HG03432 (cell line): ENCODE measurements at regions not wholly inside any gene's neighbourhood (a gene's known extent, or its start where the extent isn't known, plus 50 kb on each side); places are given as distances from the start of the nearest gene placed in this dataset.
"Not testable (repeated sequence)": the region's sequence is repeated elsewhere in the genome, so short reads cannot be mapped to it uniquely, and the experiment has no call there.

Experiments
- ATAC-seq: cut with Tn5 transposase; IDR thresholded peaks from one replicate; pipeline ENCODE4 v1.9.1; 2021; ENCODE audit warnings: mild to moderate bottlenecking, moderate library complexity; ENCODE audit not compliant: unreplicated experiment

DNA sequence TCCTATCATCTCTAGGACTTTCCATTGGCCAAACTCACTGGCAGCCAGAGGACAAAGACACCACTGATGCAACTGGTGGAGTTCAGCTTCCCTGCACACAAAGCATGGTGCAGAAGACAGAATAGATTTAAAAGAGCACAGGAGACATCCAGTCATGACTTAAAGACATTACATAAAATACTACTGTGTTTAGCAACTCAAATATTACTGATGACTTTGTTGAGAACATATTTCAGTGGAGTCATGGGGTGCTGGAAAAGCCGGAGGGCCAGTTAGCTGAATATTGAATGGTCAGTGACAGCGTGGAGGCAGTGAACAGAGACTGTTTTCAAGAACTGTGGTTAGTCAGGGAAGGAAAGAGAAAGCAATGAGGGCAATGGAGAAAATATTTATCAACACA lies 296.3 kb upstream of the NRP1 start:
- ATAC-seq, result no peak

- ATAC-seq, result no peak
Observed at GRCh38 chr10:33627611-33628010, 293.1 kb upstream of the NRP1 start.

- ATAC-seq, result no peak
Observed at GRCh38 chr10:33626798-33627466, 292.5 kb upstream of the NRP1 start.

GRCh38 chr10:33623669-33624068 lies 289.2 kb upstream of the NRP1 start:
- ATAC-seq, result no peak

GRCh38 chr10:33621101-33621500 lies 286.6 kb upstream of the NRP1 start:
- no peak for ATAC-seq

DNA sequence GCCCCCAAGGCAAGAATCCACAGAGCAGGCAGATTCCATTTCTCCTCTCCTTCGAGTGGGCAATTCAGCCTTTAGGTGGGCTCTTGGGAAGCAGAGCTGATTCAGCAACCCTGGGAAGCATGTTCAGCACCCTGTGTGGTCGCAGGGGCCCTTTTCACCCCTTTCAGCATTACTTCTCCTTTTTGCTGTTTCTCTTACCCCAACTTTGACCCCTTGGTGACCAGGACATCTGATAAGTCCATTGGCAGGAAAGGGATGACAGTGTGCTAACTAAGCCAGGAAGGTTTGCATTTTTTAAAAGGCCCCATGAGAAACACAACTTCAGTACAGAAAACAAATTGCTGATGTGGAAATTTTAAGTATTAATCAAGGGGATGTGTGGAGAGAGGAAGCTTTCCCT lies 283.7 kb upstream of the NRP1 start:
- no peak for ATAC-seq

- no peak for ATAC-seq
Observed at GRCh38 chr10:33617381-33618080, 283.1 kb upstream of the NRP1 start.

- no peak for ATAC-seq
Observed at GRCh38 chr10:33616956-33617355, 282.5 kb upstream of the NRP1 start.

- peak; percentile 66 for ATAC-seq
Observed at GRCh38 chr10:33612551-33612950, 278.1 kb upstream of the NRP1 start.

DNA sequence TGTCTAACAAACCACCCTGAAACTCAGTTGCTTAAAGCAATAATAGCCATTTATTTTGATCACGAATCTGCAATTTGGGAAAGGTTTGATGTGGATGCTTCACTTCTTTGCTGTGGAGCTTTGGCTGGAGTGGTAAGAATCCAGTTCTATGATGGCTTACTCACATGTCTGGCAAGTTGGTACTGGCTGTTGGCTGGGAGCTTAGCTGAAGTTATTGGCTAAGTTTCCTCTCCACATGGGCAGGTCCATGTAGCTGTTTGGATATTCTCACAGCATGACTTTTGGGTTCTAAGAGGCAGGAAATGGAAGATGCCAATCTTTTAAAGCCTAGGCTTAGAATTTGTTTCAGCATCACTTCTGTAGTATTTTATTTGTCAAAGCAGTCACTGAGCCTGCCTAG lies 277.6 kb upstream of the NRP1 start:
- ATAC-seq, result no peak

GRCh38 chr10:33611423-33611822 lies 277.0 kb upstream of the NRP1 start:
- no peak for ATAC-seq

DNA sequence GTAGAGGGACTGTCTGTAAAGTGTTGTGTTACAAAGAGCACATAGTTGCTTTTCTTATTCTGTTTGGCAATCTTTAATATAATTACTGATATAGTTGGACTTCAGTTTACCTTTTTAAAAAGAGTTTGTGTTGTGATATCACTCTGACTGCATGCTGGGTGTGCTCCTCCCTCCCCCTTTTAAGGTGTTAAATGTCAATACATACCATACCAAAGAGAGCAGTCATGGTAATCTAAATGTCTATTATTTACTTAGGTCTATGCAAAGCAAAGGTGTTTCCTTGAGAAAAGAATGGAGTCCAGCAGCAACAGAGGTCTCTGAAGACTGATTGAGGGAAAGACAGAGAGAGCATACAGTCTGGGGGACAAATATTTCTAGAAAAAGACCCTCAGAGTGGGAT lies 275.1 kb upstream of the NRP1 start:
- ATAC-seq, result no peak

DNA sequence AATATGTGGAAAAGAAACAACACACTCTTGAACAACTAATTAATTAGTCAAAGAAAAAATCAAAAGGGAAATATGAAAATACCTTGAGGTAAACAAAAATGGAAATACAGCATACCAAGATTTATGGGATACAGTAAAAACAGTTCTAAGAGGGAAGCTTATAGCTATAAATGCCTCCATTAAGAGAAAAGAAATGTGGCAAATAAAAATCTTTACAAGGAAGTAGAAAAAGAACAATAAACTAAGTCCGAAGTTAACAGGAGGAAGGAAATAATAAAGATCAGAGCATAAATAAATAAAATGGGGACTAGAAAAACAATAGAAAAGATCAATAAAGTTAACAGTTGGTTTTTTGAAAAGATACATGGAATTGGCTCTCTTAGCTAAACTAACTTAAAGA lies 267.8 kb upstream of the NRP1 start:
- ATAC-seq, result no peak

- ATAC-seq, result no peak
Observed at GRCh38 chr10:33600381-33600780, 265.9 kb upstream of the NRP1 start.

DNA sequence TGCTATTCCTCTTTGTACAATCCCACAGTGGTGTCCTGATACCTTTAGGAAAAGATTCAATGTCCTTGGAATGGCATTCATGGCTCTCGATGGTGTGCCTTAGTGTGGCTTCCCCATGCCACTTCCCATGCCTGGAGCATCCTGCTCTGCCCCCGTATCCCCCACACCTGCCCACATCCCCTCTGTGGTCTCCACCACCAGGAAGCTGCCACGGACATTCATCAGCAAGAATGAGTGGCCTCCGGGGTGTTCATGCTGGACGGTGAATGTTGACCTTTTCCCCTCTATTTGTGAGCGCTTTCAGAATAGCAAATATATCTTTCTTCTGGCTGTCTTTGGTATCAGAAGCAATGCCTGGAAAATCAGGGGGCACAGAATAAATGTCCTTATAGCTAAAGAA lies 262.0 kb upstream of the NRP1 start:
- ATAC-seq, result no peak

- ATAC-seq, result peak; percentile 49
Observed at GRCh38 chr10:33594475-33594874, 260.0 kb upstream of the NRP1 start.

GRCh38 chr10:33588974-33589600 lies 254.6 kb upstream of the NRP1 start:
- ATAC-seq, result no peak

- not testable (repeated sequence) for ATAC-seq
Observed at GRCh38 chr10:33584596-33584995, 250.1 kb upstream of the NRP1 start.

DNA sequence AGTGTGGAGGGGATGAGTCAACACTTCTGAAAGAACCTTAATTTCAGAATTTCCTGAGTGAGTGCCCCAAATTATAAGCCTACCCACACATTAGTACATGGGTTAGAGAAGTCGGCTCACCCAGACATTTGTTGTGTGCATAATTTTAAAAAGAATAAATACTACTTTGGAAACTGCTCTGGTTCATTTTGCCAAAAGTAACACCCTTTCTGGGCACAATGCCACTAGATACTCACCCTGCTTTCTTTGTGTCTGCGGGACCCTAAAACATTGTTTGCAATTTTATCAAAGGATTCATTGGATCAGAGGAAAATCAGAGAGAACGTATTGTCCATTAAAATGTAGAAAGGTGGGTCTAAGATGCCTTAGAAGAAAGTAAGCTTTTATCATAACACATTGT lies 245.5 kb upstream of the NRP1 start:
- ATAC-seq, result no peak

DNA sequence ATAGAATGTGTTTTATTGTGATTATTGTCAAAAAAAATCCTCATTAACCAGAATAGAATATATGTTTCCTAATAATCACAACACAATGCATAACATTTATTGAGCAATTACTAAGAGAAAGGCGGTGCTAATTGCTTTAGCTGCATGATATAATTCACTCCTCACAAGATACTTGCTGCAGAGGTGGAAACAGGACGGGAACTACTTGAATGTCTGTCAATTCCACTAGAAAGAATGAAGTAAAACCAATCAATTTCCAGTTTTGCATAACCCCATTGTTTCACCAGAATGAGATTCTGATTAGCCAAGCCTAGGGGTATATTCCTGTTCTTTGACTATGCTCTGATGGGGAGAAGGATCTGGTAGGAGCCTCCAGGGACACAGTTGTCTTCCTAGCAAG lies 239.1 kb upstream of the NRP1 start:
- no peak for ATAC-seq

DNA sequence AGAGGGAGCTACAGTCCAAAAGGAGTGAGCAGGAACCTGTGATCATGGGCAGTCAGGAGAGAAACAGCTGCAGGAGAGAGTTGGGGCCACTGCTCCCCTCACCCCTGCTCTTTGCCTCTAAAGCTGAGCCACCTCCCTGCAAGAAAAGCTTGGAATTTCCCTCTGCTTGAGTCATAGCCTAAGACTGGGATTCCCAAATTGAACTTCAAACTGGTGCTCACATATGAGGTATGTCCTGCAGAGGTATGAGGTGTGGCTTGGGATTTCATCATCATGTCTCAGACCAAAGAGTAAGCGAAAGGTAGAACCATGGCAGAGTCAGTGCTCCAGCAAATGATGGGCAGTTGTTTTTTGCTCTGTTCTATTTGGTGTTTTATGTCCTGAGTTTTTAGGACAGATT lies 237.1 kb upstream of the NRP1 start:
- no peak for ATAC-seq

GRCh38 chr10:33570495-33570894 lies 236.0 kb upstream of the NRP1 start:
- ATAC-seq, result no peak
